ENCODE measurements at regions not wholly inside any gene's neighbourhood (a gene's known extent, or its start where the extent isn't known, plus 50 kb on each side); places are given as distances from the start of the nearest gene placed in this dataset.

- Histone ChIP-seq H3K36me3 (ENCODE audit: insufficient read depth) (no peaks in the 10 kb centered on the region), H3K4me3 (no peak overlapping the region), H3F3A (replicated peaks; ENCODE audit: low read depth) (no peaks in the 10 kb centered on the region), H4K20me1 (replicated peaks; ENCODE audit: insufficient read depth) (no peaks in the 10 kb centered on the region), H2AFZ (no peak overlapping the region), H3K4me2 (no peak overlapping the region), H3K4me1 (ENCODE audit: insufficient read depth) (peaks cover 14% of the 10 kb centered on the region), H3K27me3 (ENCODE audit: insufficient read depth) (no peaks in the 10 kb centered on the region), H3K79me2 (replicated peaks; ENCODE audit: insufficient read depth) (no peaks in the 10 kb centered on the region), H3K9me2 (ENCODE audit: insufficient read depth) (no peaks in the 10 kb centered on the region), H3K27ac (ENCODE audit: low read depth) (no peak overlapping the region)
- Mint-ChIP-seq H3K9me3 (no peaks in the 10 kb centered on the region), H3K4me1 (peaks cover 17% of the 10 kb centered on the region), H3K27me3 (ENCODE audit: insufficient read depth, low read depth, poor library complexity) (no peaks in the 10 kb centered on the region), H3K36me3 (ENCODE audit: low read depth) (no peaks in the 10 kb centered on the region), H3K27ac (no peak overlapping the region), H3K4me3 (no peak overlapping the region)
- ATAC-seq (no peak), DNase-seq (ENCODE audit: low spot score) (no peak)
- no peak for TF ChIP-seq ZNF462 (CRISPR knock-in tag; IDR thresholded peaks at IDR 0.05)
- no peak for TF ChIP-seq JUNB (IDR thresholded peaks at IDR 0.05; ENCODE audit: unreplicated experiment)
- TF ChIP-seq ZNF331 (CRISPR knock-in tag; IDR thresholded peaks at IDR 0.05; ENCODE audit: low read depth): no peak
- no peak for TF ChIP-seq POLR2AphosphoS5 (IDR thresholded peaks at IDR 0.05; ENCODE audit: low read depth)
- TF ChIP-seq STAT1 (IDR thresholded peaks at IDR 0.05; ENCODE audit: unreplicated experiment): no peak
Observed at GRCh38 chr13:83732755-83733154, 149.5 kb downstream of the SLITRK1 start.

GRCh38 chr13:83731113-83731512 is 151.2 kb downstream of the SLITRK1 start:
- Histone ChIP-seq H3K4me1 (ENCODE audit: insufficient read depth) (peaks cover 20% of the 10 kb centered on the region), H4K20me1 (replicated peaks; ENCODE audit: insufficient read depth) (no peaks in the 10 kb centered on the region), H3K79me2 (replicated peaks; ENCODE audit: insufficient read depth) (no peaks in the 10 kb centered on the region), H3K4me3 (no peak overlapping the region), H3K27me3 (ENCODE audit: insufficient read depth) (no peaks in the 10 kb centered on the region), H3K27ac (ENCODE audit: low read depth) (no peak overlapping the region), H3K9me2 (ENCODE audit: insufficient read depth) (no peaks in the 10 kb centered on the region), H3K36me3 (ENCODE audit: insufficient read depth) (no peaks in the 10 kb centered on the region), H3K4me2 (no peak overlapping the region), H2AFZ (no peak overlapping the region), H3F3A (replicated peaks; ENCODE audit: low read depth) (no peaks in the 10 kb centered on the region)
- H3K9me3 Mint-ChIP-seq: no peaks in the 10 kb centered on the region
- no peak overlapping the region for H3K4me3 Mint-ChIP-seq
- no peaks in the 10 kb centered on the region for H3K27me3 Mint-ChIP-seq (ENCODE audit: insufficient read depth, low read depth, poor library complexity)
- no peaks in the 10 kb centered on the region for H3K36me3 Mint-ChIP-seq (ENCODE audit: low read depth)
- no peak for ATAC-seq
- peak overlapping the region; percentile 36 for H3K27ac Mint-ChIP-seq
- H3K4me1 Mint-ChIP-seq: peaks cover 24% of the 10 kb centered on the region
- DNase-seq (ENCODE audit: low spot score): no peak
- TF ChIP-seq CTCF (conservative IDR thresholded peaks at IDR 0.05; ENCODE audit: low read depth in 2 of 2) (no peak), POLR2AphosphoS5 (IDR thresholded peaks at IDR 0.05; ENCODE audit: low read depth) (no peak), EZH2 (IDR thresholded peaks at IDR 0.05; ENCODE audit: low read depth, unreplicated experiment) (no peak), ZNF114 (CRISPR knock-in tag; IDR thresholded peaks at IDR 0.05) (no peak)
